NCI-H1048 (cell line): ENCODE measurements at regions not wholly inside any gene's neighbourhood (a gene's known extent, or its start where the extent isn't known, plus 50 kb on each side); places are given as distances from the start of the nearest gene placed in this dataset.
"Not testable (repeated sequence)": the region's sequence is repeated elsewhere in the genome, so short reads cannot be mapped to it uniquely, and the experiment has no call there.

Experiments
- DNase-seq: peaks from one replicate; lab custom pipeline; 2025; lab: John Stamatoyannopoulos, UW

- no peak for DNase-seq
These were observed 300.4 kb downstream of the MAN2A1 start for GRCh38 chr5:109989994-109990722.

- DNase-seq: no peak
These were observed 301.1 kb downstream of the MAN2A1 start for GRCh38 chr5:109990723-109991359.

DNA sequence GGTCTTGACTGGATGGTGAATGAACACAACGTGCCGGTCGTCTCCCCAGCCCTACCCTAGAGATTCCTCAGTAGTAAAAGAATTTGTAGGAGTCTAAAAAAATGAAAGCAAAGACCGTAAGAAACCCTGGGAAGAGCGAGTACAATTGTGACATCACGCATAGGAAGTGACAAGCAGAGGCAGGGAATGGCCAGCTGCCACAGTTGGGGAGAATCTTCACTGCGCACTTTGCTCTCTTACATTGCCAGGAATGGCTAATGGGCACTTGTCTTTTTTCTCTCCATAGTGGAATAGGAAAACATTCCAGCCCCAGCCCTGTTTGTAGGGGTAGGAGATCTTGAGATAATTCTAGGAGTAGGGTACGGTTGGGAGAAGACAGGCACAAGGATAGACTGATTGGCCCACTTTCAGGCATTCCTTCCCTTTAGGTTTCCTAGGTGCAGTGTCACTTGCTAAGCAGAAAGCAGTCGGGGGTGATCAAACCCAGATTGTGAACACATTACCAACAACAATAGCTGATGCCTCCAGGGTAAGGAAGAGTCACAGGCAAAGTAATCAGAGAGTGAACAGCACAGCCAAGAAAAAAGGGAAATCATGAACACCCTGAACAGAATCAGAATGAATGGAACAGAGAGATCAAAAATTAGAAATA lies 302.7 kb downstream of the MAN2A1 start:
- DNase-seq: no peak

GRCh38 chr5:109994135-109994534 lies 304.4 kb downstream of the MAN2A1 start:
- no peak for DNase-seq

DNA sequence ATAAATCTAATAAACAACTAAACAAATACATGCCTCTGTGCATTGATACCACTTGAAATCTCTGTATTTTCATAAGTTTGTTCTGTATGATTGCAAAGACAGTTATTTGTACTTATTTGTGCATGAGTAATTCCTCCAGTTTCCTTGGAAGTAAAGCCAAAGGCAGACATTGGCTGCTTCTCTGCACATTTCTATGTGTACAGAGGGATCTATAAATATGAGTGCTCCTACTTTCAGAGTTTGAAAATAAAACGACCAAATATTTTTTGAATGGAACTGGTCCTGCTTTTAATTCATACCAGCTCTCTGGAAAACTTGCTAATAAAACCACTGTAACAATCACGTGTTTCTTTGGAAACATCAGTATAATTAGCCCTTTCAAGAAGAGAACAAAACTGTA lies 306.5 kb downstream of the MAN2A1 start:
- no peak for DNase-seq

DNA sequence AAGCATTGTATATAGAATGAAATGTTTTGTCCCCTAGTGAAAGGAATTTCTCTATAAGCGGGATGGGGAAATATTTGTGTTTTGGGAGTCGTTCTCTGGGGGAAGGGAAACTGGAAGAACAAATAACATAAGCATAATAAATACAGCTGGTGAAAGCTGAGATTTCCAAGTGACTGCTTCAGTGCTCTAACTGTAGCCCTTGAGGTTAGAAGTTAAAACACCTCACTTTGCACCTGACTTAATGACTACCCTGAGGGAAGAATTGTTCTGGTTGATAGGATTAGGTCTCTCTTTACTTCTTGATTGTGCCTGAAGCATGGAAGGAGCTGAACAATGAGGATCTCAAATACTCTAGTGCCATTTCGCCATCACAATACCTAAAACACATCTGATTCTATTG lies 307.4 kb downstream of the MAN2A1 start:
- DNase-seq: no peak

GRCh38 chr5:109998208-109998607 lies 308.5 kb downstream of the MAN2A1 start:
- no peak for DNase-seq

- DNase-seq: no peak
These were observed 309.0 kb downstream of the MAN2A1 start for GRCh38 chr5:109998726-109999125.

DNA sequence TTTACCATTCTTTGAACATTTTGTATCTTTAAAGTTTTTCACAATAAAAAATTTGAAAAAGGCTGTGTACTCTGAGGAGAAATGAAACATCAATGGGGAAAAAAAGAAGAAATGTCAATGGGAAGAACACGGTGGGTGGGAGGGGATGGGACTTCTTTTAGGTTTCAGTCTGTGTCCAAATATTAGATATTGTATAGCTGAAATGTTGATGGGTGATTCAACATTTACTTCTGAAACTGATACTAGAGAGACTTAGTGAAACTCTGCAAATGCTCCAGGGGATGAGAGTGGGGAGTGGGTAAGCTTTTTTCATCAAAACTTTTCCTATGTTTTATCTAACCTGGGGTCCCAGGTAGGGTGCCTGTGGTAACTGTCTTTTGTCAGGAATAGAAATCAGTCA lies 311.9 kb downstream of the MAN2A1 start:
- DNase-seq: no peak

- DNase-seq: no peak
These were observed 312.9 kb downstream of the MAN2A1 start for GRCh38 chr5:110002652-110003051.

GRCh38 chr5:110005907-110006562 lies 316.3 kb downstream of the MAN2A1 start:
- not testable (repeated sequence) for DNase-seq

DNA sequence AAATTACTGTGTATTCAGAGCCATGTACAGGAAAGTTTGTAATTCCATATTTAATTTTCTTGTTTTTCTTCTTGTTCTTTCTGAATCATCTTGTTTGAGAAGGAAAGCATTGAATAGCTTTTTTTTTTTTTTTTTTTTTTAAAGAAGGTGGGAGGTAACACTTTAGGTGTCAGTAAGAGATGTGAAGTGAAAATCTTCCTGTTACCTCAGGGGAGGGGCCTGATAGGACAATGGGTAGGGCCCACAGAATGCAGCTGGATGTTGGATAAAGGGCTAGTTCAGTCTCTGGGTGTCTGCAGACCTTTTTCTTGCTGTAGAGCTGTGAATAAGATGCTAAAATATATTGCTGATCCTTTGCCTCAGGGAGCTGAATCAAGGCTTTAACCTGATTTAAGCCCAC lies 317.4 kb downstream of the MAN2A1 start:
- no peak for DNase-seq

DNA sequence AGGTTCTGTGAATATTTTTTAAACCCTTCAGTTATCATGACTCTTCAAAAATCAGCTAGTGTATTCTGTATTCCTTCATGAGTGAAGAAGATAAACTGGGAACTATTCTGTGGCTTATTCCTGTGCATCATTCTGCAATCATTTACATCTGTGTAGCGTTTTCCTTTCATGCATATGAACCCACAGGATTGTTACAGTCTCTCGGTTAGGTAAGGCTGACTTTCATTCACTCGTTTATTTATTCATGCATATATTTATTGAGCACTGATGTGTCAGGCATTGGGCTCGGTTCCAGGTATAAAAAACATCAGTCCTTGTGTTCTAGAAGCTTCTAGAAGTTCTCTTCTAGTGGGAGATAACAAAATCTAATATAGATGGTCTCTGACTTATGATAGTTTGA lies 318.4 kb downstream of the MAN2A1 start:
- no peak for DNase-seq

- DNase-seq: no peak
These were observed 322.4 kb downstream of the MAN2A1 start for GRCh38 chr5:110012145-110012544.

DNA sequence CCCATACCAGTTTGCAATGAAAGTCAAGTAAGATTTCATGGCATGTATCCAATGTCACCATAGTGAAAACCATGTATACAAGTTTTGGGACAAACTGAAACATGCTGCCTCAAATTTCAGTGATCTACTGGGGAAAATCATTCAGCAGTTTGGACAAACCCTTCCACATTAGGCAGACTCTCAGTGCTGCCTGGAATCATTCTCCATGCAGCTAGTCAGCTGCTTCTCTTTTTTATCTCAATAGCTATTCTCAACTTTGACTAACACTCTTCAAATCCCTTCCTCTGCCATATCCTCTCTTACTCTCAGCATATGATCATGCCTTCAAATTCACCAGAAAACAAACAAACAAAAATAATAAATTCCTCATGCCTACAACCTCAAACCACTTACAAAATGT lies 323.3 kb downstream of the MAN2A1 start:
- no peak for DNase-seq

DNA sequence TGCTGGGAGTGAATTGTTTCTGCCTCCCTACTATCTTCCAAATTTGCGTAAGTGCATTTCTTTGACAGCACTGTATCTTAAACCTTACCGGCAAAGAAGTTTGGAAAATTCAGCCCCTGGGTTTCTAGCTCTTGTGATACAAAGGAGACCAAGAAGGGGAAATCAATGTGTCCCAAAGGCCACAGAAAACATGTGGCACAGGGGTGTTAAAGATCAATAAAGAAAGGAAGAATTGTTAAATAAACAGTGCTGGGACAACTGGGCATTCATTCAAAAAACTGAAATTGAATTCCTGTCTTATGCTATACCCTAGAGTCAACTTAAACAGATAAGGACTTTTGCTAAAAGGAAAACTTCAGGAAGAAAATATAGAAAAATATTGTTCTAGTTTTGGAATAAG lies 328.1 kb downstream of the MAN2A1 start:
- no peak for DNase-seq

GRCh38 chr5:110018509-110018908 lies 328.8 kb downstream of the MAN2A1 start:
- DNase-seq: no peak

DNA sequence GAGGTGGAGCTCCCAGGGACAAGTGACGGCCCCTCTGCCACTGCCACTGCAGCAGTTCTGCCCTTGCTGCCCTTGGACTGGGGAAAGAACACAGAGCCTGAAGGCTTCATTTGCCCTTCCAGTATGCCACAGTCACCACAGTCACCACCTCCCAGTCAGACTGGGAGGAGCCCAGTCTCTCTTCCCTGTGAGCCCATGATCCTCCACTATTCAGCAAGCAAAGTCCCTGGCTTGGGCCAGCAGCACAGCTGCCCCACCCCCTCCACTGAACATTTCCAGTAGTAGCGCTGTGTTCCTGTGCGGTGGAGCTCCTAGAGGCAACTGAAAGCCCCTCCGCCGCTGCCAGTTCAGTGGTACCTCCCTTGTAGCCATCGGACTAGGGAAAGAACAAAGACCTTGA lies 329.4 kb downstream of the MAN2A1 start:
- no peak for DNase-seq

DNA sequence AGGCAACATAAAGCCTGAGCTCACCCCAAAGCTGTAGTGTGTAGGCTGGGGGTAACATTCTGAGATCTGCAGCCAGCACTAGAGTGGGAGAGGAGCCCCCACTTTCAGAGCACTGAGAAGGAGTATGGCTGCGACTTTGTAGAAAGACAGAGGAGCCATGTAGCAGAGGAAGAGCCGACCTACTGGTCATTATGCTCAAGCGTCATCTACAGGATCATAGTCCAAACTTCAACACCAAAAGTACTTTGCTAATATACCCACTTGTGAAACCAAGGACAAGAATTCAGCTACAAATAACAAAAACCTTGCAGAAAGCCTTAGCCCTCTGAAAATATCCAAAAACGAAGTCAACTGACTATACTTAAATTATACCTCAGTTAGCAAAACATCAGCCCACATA lies 330.1 kb downstream of the MAN2A1 start:
- no peak for DNase-seq

GRCh38 chr5:110021251-110021650 lies 331.5 kb downstream of the MAN2A1 start:
- DNase-seq: no peak

DNA sequence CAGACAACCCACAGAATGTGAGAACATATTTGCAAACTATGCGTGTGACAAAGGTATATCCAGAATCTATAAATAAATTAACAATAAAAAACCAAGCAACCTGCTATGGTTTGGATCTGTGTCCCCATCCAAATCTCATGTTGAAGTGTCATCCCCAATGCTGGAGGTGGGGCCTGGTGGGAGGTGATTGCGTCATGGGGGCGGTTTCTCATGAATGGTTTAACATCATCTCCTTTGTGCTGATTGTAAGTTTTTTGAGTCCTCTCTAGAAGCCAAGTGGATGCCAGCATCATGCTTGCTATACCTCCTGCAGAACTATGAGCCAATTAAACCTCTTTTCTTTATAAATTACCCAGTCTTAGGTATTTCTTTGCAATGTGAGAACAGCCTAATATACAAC lies 335.4 kb downstream of the MAN2A1 start:
- no peak for DNase-seq

GRCh38 chr5:110027527-110028322 lies 338.0 kb downstream of the MAN2A1 start:
- DNase-seq: no peak
